ENCODE measurements at regions not wholly inside any gene's neighbourhood (a gene's known extent, or its start where the extent isn't known, plus 50 kb on each side); places are given as distances from the start of the nearest gene placed in this dataset.
"Not testable (repeated sequence)": the region's sequence is repeated elsewhere in the genome, so short reads cannot be mapped to it uniquely, and the experiment has no call there.

DNA sequence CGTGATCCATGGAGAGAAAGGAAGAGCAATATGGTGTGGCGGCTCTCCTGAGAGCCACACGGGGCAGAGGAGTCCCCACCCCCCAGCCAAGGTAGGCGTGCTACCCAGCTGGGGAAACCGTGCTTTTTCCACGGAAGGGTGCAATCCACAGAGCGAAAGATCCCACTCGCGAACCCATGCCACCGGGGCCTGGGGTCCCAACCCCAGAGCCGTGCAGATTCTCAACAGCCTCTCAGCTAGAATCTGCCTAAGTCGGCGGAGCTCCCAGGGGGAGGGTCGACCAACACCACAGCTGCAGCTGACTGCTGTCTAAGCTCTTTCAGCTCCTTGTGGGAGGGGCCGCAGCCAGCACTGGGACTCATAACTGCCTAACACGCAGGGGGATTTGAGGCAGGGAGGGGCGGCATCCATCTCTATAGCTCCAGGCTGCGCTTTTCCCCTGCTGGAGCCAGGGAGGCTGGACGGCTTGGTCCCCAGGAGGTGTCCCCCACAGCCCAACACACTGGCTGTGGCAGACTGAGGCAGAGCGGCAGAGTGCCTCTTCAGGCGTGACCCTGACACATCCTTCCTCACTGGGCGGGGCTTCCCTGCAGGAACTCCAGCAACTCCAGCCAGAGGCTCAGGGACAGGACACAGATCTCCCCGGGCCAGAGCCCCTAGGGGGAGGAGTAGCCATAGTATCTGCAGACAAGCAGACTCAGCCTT, 107.6 kb upstream of the ZBTB20 start:
- no peak for DNase-seq

DNA sequence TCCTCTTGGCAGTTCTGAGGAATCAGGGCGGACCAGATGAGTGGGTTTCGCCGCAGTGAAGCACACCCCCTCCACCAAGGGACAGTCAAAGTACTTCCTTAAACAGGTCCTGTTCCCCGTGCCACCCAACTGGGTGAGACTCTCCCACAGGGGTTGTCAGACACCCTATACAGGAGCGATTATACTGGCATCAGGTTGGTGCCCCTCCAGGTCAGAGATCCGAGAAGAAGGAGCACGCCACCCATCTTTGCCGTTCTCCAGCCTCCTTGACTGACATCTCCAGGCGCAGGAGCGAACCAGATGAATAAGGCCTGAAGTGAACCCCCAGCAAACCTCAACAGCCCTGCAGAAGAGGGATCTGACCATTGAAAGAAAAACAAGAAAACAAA, 108.1 kb upstream of the ZBTB20 start:
- no peak for DNase-seq

DNA sequence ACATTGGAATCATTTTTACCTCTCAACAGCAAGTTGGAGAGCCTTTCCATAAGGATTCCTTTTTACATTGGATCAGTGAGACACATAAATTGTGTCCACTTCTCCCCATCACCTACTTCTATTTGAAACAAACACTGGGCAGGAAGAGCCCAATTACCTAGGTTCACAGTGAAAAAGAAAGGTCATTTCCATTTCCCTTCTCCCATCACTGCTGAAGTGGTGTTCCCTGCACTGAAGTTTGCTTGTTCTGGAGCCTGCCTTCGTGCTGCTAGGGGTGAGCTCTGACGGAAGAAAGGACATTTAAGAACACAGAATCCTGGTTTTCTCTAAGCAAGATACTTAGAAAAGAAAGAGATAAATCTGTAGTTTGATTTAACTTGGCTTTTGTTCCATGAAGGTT, 123.8 kb upstream of the ZBTB20 start:
- DNase-seq, result no peak

DNA sequence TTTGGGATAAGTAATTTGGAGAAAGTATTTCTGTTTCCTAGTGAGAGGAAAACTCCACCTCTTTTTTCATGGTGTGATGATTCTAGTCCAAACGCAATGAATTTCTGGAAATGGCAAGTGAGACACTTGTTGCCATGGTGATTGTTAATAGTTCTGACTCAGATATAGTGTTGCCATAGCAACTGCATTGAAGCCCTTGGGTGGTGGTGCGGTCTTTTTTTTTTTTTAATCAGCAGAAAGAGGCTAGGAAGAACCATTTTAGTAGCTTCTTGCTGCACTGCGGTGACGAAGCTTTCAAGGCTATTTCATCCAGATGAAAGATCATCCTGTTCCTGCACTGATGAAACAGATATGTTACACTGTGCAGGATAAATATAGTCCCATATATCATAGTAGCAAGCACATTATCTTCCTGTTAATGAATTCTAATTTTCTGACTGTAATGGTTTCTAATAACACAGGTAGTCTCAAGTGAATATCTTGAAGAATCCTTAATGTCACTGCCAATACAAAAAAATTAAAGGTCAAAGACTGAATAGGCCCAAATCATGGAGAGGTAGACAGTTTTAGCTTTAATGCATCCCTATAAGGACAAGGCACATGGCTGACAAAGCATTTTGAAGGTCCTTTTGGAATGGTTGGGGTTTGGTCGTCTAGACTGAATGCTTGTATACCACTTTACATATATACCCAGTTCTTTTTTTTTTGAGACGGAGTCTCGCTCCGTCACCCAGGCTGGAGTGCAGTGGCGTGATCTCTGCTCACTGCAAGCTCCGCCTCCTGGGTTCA, 125.1 kb upstream of the ZBTB20 start:
- no peak for DNase-seq

DNA sequence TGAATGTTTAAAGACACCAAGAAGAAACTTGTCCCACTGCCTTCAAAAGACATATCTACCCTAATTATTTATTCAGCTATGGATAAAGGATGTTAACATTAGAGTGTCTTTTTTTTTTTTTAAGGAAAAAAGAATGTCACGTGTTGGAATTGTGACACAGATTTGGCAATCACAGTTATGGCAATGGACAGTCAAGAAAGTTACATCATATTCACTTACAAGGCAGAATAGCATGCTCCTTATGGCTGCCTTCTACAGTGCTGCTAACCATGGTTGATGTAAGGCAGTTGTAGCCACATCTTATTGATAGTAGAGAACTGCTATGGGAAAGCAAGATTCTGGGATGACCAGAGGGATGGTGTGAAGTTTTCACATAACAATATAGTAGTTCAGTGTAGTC, 128.8 kb upstream of the ZBTB20 start:
- DNase-seq, result no peak

DNA sequence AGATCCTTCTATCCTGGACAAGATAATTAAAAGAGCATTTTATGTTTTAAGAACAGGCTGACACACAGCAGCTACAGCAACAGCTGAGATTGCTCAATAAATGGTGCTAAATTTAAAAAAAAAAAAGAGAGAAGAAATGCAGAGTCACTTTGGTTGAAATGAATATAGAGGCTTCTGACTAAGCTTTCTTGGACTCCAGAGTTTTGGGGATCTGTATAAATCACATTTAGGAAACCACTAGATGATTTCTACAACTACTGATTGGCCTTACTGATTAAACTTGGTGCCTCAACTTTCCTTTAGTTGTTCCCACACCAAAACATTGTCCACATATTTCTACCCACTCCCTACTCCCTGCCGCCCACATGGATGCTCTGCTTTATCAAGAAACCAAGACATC, 132.9 kb upstream of the ZBTB20 start:
- DNase-seq, result no peak

DNA sequence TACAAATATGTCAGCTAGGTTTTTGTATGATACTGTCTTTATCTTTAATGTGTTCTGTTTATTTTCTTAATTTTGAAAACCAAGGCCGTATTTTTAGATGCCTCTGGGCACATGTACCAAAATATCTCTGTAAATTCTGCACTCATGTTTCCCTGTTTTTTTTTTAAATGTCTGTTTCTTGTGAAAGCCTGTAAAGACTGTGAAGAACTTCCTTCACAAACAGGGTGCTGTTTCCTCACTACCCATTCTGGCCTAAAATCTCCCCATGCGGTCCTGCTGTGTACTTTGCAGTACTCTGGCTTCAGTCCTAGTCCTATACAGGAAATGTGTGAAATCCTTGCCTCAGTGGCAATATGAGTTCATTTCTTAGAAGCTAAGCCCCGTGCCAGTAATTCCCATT, 133.4 kb upstream of the ZBTB20 start:
- no peak for DNase-seq

DNA sequence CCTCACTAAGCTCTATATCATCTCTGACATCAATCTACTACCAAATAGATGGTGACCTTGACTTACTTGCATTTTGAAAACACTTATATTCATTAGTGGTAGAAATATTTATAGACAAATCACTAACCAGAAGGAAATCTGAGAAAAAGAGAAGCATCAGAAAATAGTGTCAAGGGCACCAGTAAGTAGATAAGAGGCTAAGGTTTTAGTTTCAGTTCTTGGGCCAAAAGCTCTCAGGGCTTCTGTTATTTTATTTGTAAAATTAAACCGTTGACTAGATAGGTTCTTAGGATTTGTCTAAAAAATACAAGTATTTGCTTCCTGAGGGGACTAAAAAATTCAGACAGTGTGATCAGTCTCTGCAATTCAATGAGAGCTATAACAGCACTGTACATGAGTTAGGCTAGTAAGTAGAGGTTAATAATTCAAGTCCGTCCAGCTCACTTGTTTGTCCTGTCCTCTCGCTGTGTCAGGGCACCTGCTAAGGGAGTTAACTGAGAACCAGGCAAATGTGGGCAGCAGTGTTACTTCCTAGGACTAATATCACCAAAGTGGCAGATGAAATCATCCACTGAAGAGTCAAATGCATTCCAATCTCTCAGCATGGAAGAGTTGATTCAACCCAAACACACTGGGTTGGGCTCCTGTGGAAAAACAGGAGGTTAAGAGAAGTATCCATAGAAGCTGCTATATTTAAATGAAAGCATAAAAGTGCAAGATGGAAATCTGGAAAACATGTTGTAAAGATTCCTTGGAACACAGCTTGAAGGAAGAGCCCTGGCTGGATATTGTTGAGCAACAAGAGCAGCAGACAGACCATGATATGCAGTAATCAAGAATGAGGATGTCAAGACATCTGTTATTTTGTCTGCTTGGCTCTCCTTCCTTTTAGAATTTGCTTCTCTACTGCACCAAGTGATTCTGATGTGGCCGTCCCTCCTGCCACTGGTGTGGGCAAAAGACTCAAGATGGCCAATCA, 134.9 kb upstream of the ZBTB20 start:
- DNase-seq, result no peak

DNA sequence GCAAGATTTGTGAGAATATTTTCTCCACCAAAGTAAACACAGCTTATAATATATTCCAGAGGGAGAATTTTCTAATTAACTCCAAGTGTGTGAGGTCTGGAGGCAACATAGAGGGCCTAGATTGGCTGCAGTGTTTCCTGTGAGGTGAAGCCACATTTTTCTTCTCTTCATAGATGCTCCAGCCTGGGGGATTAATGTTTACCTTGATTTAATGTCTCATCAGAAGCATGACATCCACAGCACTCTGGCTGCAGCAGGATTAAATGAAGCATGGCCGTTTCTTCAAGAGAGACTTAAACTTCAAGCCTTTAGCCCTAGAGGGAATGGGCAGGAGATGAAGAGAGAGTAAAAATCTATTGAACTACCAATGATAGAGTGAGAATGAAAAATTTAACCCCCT, 137.9 kb upstream of the ZBTB20 start:
- no peak for DNase-seq

DNA sequence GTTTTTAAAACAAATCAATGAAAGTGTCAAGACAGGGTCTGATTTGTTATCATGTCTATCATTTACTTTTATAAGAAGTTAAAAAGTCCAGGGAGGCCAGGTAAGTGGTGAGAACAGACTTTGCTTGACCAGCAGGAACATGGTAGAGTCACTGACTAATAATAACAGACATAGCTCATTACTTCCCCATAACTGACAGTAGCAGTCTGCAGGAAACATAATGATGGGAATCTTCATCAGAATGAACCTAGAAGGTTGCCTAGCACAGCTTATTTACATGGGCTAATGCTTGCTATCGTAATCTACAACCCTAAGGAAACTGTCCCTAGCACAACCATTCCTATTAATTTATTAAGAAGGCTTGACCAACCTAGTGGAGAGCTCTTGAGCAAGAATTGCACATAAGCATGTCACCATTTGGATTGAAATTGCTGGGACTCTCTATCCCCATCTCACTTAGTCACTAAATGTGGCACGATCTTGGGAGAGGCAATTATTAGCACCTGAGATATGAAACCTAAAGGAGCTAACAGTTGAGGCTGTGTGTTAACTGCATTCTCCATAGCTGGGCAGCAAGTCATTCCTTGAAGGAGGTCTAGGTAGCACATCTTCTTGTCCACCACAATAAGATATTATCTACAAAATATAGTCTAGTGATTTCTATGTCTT, 139.6 kb upstream of the ZBTB20 start:
- no peak for DNase-seq

DNA sequence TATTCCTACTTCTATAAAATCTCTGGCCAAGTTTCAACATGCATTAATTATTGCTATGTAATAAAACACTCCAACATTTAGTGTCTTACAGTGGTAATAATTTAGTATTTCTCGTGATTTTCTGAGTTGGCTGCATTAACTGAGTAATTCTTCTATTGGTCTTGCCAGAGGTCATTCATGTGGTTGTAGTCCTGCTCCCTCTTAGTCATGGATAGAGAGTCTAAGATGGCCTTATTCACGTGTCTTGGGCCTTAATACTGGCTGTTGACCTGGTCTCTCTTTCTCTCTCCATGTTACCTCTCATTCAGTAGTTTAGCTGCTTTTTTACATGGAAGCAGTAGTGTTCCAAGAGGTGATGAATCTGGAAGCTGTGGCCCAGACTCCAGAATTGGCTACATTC, 140.1 kb upstream of the ZBTB20 start:
- DNase-seq, result no peak

DNA sequence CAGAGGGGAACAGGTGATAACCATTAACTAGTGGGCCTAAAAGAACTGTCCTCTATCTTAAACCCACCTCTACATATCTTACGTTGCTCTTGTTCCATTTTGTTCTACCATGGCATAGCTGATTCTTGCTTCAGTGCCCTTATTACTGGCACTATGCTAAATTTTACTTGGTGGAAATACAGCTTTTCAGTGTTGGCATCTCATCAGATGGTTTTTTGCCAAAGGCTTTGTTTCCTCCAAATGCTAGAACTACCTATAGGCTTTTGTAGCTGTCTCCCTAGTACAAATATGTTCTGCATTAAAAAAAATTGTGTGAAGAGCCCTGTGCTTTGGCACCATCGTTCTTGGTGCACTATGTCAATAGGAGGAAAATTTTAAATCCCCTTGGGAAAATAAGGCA, 145.0 kb upstream of the ZBTB20 start:
- no peak for DNase-seq

DNA sequence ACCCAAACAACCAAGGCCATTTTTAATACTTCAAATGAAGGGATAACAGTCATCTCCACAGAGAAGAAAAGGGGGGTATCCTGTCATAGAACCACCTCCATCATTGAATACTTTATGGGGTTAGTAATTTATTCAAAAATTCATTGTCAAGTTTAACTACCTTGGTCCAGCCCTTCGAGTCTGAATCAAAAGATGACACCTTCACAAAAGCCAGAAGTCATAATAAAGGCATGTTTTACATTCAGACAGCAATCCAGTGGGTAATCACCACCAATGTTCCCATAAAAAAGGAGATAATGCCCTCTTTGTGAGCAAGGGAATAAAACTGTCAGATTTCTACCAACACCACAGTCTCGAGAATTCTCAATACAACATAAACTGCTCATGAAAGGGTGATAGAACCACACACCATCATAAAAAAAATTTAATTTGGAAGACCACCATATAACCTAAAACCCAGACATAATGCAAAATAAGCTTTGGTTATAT, 145.6 kb upstream of the ZBTB20 start:
- no peak for DNase-seq

DNA sequence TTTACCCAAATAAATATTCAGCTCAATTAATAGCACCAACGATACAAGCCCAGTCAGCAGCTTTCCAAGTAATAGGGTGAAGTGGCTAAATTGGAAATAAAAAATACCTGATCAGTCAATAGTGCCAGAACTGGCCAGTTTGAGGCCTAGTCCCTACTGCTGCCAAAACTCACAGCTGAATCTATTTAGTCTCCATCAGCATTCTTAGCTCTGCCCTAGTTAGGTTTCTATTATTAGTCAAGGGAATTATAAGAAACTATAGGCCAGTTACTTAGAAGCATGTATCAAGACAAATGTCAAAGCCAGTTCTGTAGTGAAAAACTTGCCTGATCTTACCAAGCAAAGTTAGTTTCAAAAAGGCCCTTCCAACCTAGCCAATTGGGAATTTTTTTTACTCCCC, 146.2 kb upstream of the ZBTB20 start:
- no peak for DNase-seq

DNA sequence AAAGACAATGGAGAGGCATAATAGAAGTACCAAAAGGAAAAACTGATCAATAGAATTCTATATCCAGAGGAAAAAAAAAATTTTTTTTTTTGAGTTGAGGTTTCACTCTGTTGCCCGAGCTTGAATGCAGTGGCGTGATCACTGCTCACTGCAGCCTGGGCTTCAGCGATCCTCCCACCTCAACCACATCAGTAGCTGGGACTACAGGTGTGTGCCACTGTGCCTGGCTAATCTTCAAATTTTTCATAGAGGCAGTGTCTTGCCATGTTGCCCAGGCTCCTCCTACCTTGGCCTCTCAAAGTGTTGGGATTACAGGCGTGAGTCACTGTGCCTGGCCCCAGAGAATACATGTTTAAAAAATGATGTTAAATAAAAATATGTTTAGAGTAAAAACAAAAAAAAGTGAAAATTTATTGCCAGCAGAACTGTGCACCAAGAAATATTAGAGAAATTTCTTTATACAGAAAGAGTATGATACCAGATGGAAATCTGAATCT, 154.3 kb upstream of the ZBTB20 start:
- no peak for DNase-seq

DNA sequence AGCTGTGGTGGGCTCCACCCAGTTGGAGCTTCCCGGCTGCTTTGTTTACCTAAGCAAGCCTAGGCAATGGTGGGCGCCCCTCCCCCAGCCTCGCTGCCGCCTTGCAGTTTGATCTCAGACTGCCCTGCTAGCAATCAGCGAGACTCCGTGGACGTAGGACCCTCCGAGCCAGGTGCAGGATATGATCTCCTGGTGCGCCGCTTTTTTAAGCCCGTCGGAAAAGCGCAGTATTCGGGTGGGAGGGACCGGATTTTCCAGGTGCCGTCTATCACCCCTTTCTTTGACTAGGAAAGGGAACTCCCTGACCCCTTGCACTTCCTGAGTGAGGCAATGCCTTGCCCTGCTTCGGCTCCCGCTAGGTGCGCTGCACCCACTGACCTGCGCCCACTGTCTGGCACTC, 170.9 kb upstream of the ZBTB20 start:
- not testable (repeated sequence) for DNase-seq

DNA sequence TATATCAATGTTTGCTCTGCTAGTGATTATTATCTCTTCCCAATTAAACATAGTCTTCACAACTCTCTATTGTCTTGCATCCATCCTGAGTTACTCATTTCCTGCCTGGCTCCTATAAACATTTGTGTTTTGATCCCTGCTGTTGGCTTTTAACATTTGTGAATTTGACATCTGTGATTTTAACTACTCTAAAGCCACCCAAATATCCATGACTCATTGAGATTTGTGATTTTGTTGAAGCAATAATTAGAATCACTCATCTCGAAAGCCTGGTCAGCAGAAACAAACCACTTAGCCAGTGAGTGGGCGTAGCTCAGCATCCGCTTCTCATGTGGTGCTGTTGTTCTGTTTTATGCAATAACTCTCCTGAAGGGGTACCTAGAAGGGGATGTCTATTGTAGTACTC, 174.3 kb upstream of the ZBTB20 start:
- no peak for DNase-seq

DNA sequence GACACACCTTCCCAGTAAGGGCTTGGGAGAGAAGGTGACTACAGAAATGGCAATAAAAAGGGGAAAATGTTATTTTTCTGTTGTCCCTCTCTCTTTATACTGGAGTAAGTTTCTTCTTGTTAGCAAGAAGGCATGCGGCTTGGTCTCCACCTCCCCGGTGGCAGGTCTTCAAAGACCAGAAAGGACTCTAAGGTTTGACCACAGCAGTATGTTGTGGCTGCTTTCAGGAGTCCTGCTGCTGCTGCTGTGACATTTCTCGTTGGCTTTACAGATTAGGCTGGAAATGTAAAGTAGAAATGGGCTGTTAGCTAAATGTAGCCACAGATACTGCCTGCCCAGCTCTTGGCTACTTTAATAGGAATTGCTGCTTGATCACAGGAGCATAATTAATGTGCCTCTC, 175.8 kb upstream of the ZBTB20 start:
- DNase-seq, result no peak

DNA sequence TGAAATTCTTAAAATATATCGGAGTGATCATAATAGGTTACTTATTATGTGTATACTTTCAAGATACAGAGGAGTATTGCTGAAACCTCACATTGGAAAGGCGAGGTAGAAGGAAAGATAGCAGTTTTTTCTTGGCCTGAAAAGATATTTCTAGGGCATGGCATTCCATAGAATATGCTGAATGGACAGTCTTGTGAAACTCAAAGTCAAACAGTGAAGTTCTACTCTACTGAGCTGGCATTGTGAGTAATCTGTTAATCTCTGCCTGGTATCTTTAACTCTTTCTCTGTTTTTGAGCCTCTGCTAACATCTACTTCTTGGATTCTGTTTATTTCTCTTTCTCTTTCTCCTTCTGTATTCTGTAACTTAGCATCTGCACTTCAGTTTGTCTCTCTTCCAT, 176.3 kb upstream of the ZBTB20 start:
- DNase-seq, result no peak

DNA sequence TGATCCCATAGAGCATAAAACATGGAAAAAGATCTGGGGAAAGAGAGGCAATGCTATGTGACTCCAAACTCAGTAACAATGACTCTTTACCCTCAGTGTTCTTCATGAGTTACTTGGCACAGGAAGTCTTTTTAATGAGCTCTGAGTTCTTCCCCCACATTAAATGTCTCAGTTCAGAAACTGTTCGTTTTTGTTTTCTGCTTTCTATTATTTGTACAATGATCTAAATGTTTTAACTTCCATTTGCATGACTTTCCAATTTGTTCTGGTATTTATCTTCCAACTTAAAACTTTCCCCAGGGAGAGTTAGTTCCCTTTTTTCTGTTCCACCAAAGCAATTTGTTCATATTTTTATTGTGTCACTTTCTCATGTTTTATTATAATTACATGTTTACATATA, 177.0 kb upstream of the ZBTB20 start:
- no peak for DNase-seq

DNA sequence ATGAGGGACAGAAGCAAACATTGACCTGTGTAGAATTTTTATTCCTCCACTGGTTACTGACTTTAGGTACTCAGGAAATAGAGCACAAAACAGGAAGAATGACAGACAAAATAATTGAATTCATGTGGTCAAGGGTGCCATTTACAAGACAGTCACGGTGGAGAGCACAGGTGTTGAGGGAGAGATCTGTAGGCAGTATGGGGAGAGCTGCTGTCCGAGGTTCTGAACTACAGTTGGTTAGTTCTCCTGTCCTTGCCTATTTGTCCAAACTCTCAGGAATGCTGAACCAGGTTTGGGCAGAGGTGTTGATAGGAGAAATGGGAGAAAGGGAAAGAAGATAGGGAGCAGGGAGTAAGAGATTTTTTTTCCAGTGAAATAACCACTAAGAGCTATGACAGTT, 178.5 kb upstream of the ZBTB20 start:
- DNase-seq, result no peak

DNA sequence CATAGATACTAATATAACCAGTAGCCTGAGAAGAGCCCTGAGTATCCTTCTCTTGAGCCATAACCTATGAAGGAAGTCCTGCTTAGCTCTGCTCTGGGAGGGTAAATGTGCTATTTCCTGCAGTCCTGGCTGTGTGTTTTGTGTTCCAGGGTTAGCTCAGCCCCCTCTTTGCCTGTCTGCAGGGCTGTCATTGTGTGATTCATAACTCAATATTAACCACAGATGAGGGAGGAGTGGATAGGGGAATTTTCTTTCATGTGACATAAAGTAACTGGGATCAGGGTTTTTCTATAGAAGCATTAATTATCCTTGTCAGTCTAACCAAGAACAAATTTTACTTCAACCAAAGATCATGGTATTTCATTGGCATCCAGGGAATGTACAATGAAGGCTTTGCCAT, 183.3 kb upstream of the ZBTB20 start:
- no peak for DNase-seq

DNA sequence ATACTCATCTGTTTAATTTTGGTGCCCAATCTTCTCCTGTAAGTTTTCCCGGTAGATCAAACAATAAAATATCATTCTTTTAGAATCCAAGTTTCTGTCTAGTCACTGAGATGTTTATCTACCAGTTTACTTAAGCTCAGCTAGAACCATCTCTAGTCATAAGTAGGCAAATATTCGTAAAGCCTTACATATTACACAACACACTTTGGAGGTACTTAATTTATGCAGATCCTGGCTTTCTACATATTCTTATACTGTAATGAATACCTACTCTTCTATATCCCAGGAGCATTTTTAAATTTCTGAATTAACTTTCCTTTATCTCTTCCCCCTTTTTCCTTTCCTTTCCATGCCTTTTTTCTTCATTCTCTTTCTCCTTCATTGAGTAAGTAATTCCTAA, 185.9 kb upstream of the ZBTB20 start:
- no peak for DNase-seq
